ENCODE measurements at regions not wholly inside any gene's neighbourhood (a gene's known extent, or its start where the extent isn't known, plus 50 kb on each side); places are given as distances from the start of the nearest gene placed in this dataset.
"Not testable (repeated sequence)": the region's sequence is repeated elsewhere in the genome, so short reads cannot be mapped to it uniquely, and the experiment has no call there.

GRCh38 chr16:52309446-52310416, 237.2 kb downstream of the TOX3 start:
- DNase-seq (ENCODE audit: low read depth, low spot score) = no peak

DNA sequence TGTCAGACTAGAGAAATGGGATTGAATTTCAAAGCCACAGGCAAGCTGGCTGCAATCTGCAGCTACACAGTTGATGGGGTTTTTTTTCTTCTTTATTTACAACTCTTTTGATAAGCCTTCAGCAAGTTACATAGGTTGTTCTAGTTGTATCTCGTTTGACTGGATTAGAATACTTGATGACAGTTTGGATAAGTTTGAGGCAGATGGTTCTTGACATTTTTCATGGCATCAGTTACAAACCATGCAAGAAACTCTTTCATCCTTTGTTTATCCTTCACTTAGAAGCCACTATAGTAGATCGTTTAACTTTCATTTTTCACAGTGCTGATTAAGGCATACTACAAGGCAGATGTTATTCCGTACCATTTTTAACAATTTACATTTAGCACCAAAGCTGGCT, 238.9 kb downstream of the TOX3 start:
- DNase-seq (ENCODE audit: low read depth, low spot score) = no peak

DNA sequence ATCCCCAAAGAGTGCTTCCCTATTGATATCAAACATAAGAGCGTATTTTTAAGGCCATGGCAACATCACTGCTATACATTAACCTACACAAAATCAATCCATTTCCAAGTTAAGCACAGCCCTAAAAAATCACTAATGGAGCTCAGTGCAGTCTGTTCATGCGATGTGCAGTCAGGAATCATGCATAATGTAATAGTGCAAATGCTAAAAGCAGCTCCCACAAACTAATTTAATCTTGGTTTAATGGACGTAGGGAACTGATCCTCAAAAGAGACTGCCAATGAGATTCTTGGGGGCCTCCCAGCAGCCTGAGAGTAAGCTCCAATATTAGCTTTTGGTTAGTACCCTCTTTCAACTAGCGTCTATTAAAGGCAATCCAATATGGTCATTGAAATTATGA, 245.9 kb downstream of the TOX3 start:
- DNase-seq (ENCODE audit: low read depth, low spot score) = no peak

DNA sequence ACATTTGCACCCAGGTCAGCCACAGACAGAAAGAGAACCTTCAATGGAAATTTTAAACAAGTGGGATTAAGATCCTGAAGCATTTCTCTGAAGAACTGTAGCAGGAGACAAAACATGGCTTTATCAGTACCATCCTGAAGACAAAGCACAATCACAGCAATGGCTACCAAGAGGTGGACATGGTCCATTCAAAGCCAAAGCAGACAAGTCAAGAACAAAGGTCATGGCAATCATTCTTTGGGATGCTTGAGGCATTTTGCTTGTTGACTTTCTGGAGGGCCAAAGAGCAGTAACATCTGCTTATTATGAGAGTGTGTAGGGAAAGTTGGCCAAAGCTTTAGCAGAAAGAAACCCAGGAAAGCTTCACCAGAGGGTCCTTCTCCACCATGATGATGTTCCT, 248.2 kb downstream of the TOX3 start:
- no peak for DNase-seq (ENCODE audit: low read depth, low spot score)

DNA sequence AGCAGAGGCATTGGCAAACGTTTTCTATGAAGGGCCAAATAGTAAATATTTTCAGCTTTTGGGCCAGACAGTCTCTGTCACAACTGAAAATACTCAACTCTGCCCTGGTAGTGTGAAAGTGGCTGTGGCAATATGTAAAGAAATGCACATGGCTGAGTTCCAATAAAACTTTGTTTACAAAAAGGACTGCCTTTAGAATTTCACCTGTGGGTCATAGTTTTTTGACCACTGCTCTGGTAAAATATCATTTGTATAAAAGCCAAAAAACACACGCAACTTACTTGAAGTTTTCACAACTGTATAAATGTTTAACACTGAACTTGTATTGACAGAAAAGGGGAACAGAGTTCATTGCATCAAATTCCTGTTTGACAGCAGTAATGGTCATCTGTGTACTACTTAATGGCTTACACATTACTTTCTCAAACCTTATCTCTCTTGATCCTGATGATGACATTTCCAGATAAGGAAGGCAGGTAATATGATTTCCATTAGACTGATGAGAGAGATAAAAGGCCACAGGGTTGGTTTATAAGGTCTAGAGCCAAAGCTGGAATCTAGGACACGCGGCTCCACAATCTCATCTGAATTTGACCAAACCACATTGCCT, 250.1 kb downstream of the TOX3 start:
- DNase-seq (ENCODE audit: low read depth, low spot score) = not testable (repeated sequence)

DNA sequence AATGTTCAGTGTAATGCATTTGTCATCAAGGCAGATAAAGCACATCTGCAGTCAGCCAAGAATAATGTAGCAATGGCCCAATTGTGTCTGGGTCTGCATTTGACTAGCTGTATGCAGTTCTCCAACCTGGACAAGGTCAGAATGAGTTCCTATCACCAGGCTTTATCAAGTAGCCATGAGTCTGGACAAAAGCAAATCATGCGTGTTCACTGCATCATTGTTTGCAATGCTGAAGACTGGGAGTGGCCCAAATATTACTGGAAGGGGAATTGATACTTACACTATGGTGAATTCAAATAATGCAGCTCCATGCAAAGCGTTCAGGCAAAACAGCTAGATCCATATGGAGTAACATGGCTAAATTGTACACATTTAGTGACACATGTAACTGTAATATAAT, 250.9 kb downstream of the TOX3 start:
- DNase-seq (ENCODE audit: low read depth, low spot score) = no peak

- no peak for DNase-seq (ENCODE audit: low read depth, low spot score)
Measured at GRCh38 chr16:52294660-52295059, 252.3 kb downstream of the TOX3 start.

DNA sequence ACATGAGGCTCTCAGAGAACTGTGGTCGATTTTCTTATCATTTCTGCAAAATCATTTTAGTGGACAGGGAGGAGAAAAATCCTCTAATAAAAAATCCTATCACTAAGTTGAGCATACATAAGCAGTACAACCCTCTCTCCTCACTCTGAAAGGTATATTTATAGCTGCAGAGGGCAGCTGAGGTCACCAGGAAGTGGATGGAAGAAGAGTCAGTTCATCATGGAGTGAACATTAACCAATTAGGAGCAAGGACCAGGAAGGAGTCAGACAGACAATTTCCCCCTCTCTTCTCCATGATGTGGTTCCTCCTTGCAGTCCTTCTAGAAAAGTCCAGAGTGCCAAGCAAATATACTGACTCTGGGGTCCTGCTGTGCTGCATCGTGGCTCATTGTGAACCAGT, 253.7 kb downstream of the TOX3 start:
- DNase-seq (ENCODE audit: low read depth, low spot score) = no peak

GRCh38 chr16:52283584-52284375, 263.2 kb downstream of the TOX3 start:
- DNase-seq (ENCODE audit: low read depth, low spot score) = no peak

- peak; percentile 0 for DNase-seq (ENCODE audit: low read depth, low spot score)
Measured at GRCh38 chr16:52283018-52283417, 263.9 kb downstream of the TOX3 start.

- no peak for DNase-seq (ENCODE audit: low read depth, low spot score)
Measured at GRCh38 chr16:52280086-52280485, 266.9 kb downstream of the TOX3 start.

DNA sequence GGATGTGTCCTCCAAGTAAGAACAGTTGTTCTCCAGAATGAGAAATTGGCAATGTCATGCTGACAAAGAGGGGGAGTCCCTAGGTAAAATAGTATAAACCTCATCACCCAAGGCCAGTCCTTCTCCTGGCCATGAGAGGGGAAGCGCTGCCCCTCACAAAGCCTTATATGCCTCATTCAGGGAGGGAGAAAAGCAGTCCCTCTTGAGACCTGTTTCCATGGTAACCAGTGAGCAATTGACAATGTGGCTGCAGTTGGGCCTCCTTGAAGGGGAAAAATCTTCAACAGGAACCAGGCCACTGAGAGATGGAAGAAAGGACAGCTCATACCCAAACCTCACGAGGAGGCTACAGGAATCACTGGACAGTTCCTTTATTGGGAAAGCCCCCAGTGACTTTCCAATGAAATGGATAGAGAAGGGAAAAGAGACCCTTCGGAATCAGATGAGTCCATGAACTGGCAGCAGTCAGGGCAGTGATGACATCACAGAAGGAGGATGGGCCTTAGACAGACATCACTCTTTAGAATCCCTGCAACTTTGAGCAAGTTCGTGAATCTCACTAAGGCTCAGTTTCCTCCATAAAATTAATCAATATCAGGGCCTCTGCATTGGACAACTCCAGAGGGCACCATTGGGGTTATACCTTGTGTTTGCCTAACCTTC, 275.7 kb downstream of the TOX3 start:
- DNase-seq (ENCODE audit: low read depth, low spot score) = no peak

- DNase-seq (ENCODE audit: low read depth, low spot score) = no peak
Measured at GRCh38 chr16:52265446-52265861, 281.5 kb downstream of the TOX3 start.

DNA sequence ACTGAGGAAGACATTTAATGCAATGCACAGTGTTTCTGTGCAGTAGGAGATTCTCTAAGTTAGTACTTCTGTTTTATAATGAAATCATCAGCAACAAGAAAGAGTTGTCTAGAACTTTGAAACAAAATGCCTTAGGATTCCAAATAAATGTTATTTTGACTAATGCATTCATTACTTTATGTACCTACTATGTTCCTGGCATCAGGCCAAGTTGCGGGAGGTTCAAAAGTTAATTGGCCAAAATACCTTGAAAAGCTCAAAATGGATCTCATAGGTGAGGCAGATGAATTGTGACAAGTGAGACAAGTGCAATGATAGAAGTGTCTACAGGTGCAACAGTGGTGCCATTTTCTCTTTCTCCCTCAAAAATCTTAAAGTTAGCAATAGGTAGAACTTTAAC, 289.4 kb downstream of the TOX3 start:
- DNase-seq (ENCODE audit: low read depth, low spot score) = no peak

- DNase-seq (ENCODE audit: low read depth, low spot score) = no peak
Measured at GRCh38 chr16:52256310-52257078, 290.4 kb downstream of the TOX3 start.

- no peak for DNase-seq (ENCODE audit: low read depth, low spot score)
Measured at GRCh38 chr16:52254746-52255145, 292.2 kb downstream of the TOX3 start.

- DNase-seq (ENCODE audit: low read depth, low spot score) = no peak
Measured at GRCh38 chr16:52252680-52253079, 294.3 kb downstream of the TOX3 start.

- no peak for DNase-seq (ENCODE audit: low read depth, low spot score)
Measured at GRCh38 chr16:52251495-52251894, 295.4 kb downstream of the TOX3 start.

DNA sequence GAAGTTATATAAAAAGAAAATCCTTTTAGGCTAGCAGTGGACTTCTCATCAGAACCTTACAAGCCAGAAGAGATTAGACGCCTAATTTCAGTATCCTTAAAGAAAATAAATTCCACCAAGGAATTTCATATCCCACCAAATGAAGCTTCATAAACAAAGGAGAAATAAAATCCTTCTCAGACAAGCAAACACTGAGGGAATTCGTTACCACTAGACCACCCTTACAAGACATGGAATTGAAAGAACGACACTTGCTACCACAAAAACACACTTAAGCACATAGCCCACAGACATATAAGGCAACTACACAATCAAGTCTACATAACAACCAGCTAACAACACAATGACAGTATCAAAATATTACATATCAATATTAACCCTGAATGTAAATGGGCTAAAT, 299.2 kb downstream of the TOX3 start:
- DNase-seq (ENCODE audit: low read depth, low spot score) = no peak

GRCh38 chr16:52238710-52239109, 308.2 kb downstream of the TOX3 start:
- DNase-seq (ENCODE audit: low read depth, low spot score) = no peak

DNA sequence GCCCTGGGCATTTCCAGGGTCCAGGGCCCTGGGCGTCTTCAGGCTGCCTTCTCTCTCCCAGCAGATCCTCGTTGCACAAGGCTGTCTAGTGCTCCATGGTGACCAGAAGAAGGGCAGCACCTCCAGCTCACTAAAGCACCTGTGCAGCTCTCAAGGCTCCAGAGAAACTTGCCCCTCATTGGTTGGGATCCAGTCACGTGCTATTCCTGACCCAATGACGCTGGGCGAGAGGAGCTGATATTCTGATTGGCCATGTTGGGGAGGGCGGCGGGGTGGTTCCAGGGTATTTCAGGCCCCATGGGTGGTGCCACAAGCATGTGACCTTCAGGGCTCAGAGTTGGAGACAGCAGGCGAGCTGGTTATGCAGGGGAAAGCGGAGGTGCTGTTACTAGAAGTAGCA, 309.1 kb downstream of the TOX3 start:
- no peak for DNase-seq (ENCODE audit: low read depth, low spot score)
